K562 (cell line): ENCODE measurements at regions not wholly inside any gene's neighbourhood (a gene's known extent, or its start where the extent isn't known, plus 50 kb on each side); places are given as distances from the start of the nearest gene placed in this dataset.

Experiments used
- MECOM ChIP-seq: fragments of 250-450 bp; sonication (Bioruptor Pico); IDR thresholded peaks from 2 replicates; pipeline ENCODE4 v1.8.0; 2022; ENCODE audit warnings: inconsistent platforms
- ZNF740 ChIP-seq, 3 experiments: fragments of 200-800 bp in 1 of 3; sonication (Bioruptor generic) in 1 of 3; sonication (generic) in 1 of 3; formaldehyde crosslinking in 1 of 3; IDR thresholded peaks; 2 replicates each; pipeline versions ENCODE4 v1.6.1 to v1.8.0; 2016 to 2022; ENCODE audit warnings: mild to moderate bottlenecking in 2 of 3, missing compliant biosample characterization in 2 of 3, missing genetic modification characterization in 2 of 3, missing genetic modification reagents in 1 of 3

GRCh38 chrX:137290011-137290410 lies 256.2 kb upstream of the GPR101 start:
- no peak for TF ChIP-seq ZNF740 (CRISPR knock-in tag; IDR thresholded peaks at IDR 0.05)
- no peak for TF ChIP-seq ZNF740 (tag; IDR thresholded peaks at IDR 0.05)
- no peak for TF ChIP-seq MECOM
